IPS-20b (cell line): ENCODE measurements at regions not wholly inside any gene's neighbourhood (a gene's known extent, or its start where the extent isn't known, plus 50 kb on each side); places are given as distances from the start of the nearest gene placed in this dataset.

ENCODE experiments used
- H3K27ac ChIP-seq: one replicate; pipeline ENCODE4 v1.5.1; 2013; ENCODE audit warnings: low read length
- H3K27me3 ChIP-seq: 2 replicates; pipeline ENCODE4 v1.6.1; 2013; ENCODE audit warnings: mild to moderate bottlenecking, low read length, inconsistent platforms; ENCODE audit not compliant: insufficient read depth
- H3K36me3 ChIP-seq: 2 replicates; pipeline ENCODE4 v1.6.1; 2013; ENCODE audit warnings: low read depth, mild to moderate bottlenecking, inconsistent platforms, low read length, moderate library complexity; ENCODE audit not compliant: insufficient read depth
- H3K4me1 ChIP-seq: 2 replicates; pipeline ENCODE4 v1.6.1; 2013; ENCODE audit warnings: mild to moderate bottlenecking, control low read depth, inconsistent platforms, low read length, moderate library complexity; ENCODE audit not compliant: insufficient read depth
- H3K4me3 ChIP-seq: 2 replicates; pipeline ENCODE4 v1.5.1; 2013; ENCODE audit warnings: mild to moderate bottlenecking, low read length, inconsistent platforms
- H3K9ac ChIP-seq: 2 replicates; pipeline ENCODE4 v1.6.1; 2013; ENCODE audit warnings: low read depth, mild to moderate bottlenecking, inconsistent platforms, low read length, moderate library complexity
- H3K9me3 ChIP-seq: 2 replicates; pipeline ENCODE4 v1.6.1; 2013; ENCODE audit warnings: mild to moderate bottlenecking, low read depth, low read length, inconsistent platforms; ENCODE audit not compliant: insufficient read depth

DNA sequence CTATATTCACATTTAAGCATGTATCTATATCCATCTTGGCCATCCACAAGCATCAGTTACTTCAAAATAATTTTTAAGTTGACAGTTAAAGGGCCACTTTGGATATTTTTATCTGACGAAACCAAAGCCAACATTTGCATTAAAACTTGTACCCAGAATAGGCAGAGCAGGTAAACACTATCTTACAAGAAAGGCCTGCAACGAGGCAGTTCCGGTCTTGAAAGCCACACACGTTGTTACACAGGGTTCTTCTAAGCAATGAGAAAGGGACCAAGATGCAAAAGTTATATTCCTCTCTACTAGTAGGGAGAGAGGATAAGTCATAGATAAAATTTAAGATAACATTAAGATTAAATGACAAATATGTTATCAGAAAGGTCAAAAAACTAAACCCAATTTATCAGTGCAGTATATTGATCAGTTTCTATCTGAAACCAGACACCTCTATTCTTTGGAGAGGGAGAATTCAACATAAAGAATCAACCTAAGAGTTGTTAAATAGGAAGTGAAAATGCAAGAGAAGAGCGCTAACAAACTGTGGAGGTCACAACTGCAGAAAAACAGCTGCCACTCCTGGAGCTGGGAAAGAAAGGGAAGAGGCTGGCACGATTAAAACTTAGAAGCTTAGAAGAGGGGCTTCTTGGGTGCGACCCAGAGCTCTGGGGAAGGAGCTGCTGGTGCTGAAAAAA, 701.3 kb downstream of the TNS3 start:
- H3K27ac ChIP-seq: no peak overlapping the region
- no peak overlapping the region for H3K9ac ChIP-seq
- H3K4me1 ChIP-seq: 0 out of 2 replicates have a peak, but pooled peaks cover 2% of the 10 kb centered on the region
- no peak overlapping the region for H3K4me3 ChIP-seq
- no peaks in the 10 kb centered on the region for H3K36me3 ChIP-seq
- no peaks in the 10 kb centered on the region for H3K27me3 ChIP-seq
- H3K9me3 ChIP-seq: no peaks in the 10 kb centered on the region

- no peaks in the 10 kb centered on the region for H3K9me3 ChIP-seq
- no peak overlapping the region for H3K9ac ChIP-seq
- H3K4me1 ChIP-seq: 0 out of 2 replicates have a peak, but pooled peaks cover 2% of the 10 kb centered on the region
- no peak overlapping the region for H3K4me3 ChIP-seq
- no peak overlapping the region for H3K27ac ChIP-seq
- H3K27me3 ChIP-seq: no peaks in the 10 kb centered on the region
- H3K36me3 ChIP-seq: no peaks in the 10 kb centered on the region
Observed at GRCh38 chr7:46879783-46880182, 702.1 kb downstream of the TNS3 start.

DNA sequence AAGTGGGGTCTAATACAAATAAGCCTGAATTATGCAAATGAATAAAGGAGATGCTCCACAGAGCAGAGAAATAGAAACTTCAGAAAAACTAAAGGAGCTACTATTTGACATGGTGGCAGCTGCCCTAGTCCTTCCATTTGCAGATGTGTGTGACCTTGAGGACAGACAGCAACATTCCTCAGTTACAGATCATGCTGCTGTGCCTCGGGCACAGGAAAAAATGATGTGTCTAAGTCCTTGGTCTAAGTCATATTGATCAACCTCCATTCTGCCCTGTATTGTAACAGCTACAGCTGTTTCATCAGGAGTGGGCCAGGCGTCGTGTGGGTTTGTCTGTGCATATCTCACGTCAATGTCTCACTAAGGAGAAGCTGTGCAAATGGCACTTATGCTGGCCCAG, 710.4 kb downstream of the TNS3 start:
- Histone ChIP-seq H3K4me3 (no peak overlapping the region), H3K36me3 (no peaks in the 10 kb centered on the region), H3K9ac (no peak overlapping the region), H3K9me3 (no peaks in the 10 kb centered on the region), H3K27ac (no peak overlapping the region), H3K4me1 (no peaks in the 10 kb centered on the region), H3K27me3 (no peaks in the 10 kb centered on the region)

DNA sequence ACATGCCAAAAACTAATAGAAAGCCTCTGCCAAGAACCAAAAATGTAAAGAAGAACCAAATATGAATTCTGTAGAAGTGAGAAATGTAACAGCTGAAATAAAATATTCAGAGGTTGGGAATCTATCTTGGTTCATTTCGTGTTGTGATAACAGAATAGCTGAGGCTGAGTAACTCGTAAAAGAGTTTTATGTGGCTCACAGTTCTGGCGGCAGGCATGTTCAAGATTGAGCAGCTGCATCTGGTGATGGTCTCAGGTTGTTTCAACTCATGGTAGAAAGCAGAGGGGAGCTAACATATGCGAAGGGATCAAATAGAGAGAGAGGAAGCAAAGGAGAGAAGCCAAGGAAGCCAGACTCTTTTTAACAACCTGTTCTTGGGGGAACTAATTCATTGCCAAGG, 717.2 kb downstream of the TNS3 start:
- no peaks in the 10 kb centered on the region for H3K36me3 ChIP-seq
- H3K27ac ChIP-seq: no peak overlapping the region
- H3K4me3 ChIP-seq: no peak overlapping the region
- H3K9me3 ChIP-seq: no peaks in the 10 kb centered on the region
- no peaks in the 10 kb centered on the region for H3K4me1 ChIP-seq
- no peaks in the 10 kb centered on the region for H3K27me3 ChIP-seq
- H3K9ac ChIP-seq: no peak overlapping the region

DNA sequence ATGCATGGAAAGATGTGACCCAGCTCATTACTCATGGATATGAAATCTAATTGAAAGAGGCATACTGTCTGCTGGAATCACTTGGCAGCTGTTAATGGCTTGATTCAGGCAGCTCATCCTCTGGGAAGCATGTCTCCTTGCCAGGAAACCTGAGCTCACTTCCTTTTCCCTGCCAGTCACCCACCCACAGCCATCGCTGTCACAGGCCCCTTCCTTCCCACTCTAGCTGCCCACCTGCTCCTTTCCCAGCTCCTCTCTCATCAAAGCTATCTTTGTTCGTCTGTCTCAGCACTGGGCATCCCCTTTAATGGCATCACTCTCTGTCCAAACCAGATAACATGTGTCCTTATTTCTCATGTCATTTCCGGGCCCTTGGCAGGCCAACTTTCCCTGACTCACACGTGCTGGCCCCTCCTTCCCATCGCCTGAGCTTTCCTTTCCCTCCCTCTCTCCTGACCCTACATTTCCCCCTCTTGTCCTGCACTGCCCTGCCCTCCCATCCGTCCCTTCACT, 721.9 kb downstream of the TNS3 start:
- Histone ChIP-seq H3K27ac (no peak overlapping the region), H3K4me3 (no peak overlapping the region), H3K9ac (no peak overlapping the region), H3K4me1 (no peaks in the 10 kb centered on the region), H3K36me3 (no peaks in the 10 kb centered on the region), H3K27me3 (no peaks in the 10 kb centered on the region), H3K9me3 (no peaks in the 10 kb centered on the region)

GRCh38 chr7:46855851-46856250, 726.1 kb downstream of the TNS3 start:
- no peak overlapping the region for H3K4me3 ChIP-seq
- no peaks in the 10 kb centered on the region for H3K27me3 ChIP-seq
- no peaks in the 10 kb centered on the region for H3K4me1 ChIP-seq
- no peaks in the 10 kb centered on the region for H3K9me3 ChIP-seq
- H3K27ac ChIP-seq: no peak overlapping the region
- H3K9ac ChIP-seq: no peak overlapping the region
- no peaks in the 10 kb centered on the region for H3K36me3 ChIP-seq

- Histone ChIP-seq H3K27me3 (no peaks in the 10 kb centered on the region), H3K27ac (no peak overlapping the region), H3K9me3 (no peaks in the 10 kb centered on the region)
Observed at GRCh38 chr7:46854958-46855473, 726.9 kb downstream of the TNS3 start.

DNA sequence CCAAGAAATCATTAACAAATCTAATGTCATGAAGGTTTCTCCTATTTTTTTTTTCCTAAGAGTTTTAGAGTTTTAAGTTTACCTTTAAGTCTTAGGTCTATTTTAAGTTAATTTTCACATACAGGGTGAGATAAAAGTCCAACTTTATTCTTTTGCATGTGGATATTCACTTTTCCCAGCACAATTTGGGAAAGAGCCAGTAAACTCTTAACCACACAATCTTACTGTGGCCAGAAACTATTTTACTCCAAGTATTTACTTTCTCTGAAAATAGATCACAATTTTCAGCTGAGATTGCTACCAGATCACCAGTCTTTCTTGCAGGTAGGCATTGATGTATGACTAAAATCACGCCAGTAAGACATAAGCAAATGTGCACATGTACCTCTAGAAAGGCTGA, 728.5 kb downstream of the TNS3 start:
- H3K9me3 ChIP-seq: no peaks in the 10 kb centered on the region
- H3K36me3 ChIP-seq: no peaks in the 10 kb centered on the region
- H3K4me1 ChIP-seq: no peaks in the 10 kb centered on the region
- no peak overlapping the region for H3K27ac ChIP-seq
- no peak overlapping the region for H3K4me3 ChIP-seq
- no peaks in the 10 kb centered on the region for H3K27me3 ChIP-seq
- no peak overlapping the region for H3K9ac ChIP-seq

More at GRCh38 chr7:46854958-46855473, 726.9 kb downstream of the TNS3 start:
- H3K4me1 ChIP-seq: no peaks in the 10 kb centered on the region
- H3K4me3 ChIP-seq: no peak overlapping the region
- no peak overlapping the region for H3K9ac ChIP-seq
- no peaks in the 10 kb centered on the region for H3K36me3 ChIP-seq

- Histone ChIP-seq H3K27me3 (no peaks in the 10 kb centered on the region), H3K27ac (no peak overlapping the region), H3K4me3 (no peak overlapping the region), H3K36me3 (no peaks in the 10 kb centered on the region), H3K9ac (no peak overlapping the region), H3K9me3 (no peaks in the 10 kb centered on the region), H3K4me1 (no peaks in the 10 kb centered on the region)
Observed at GRCh38 chr7:46852795-46853194, 729.1 kb downstream of the TNS3 start.

DNA sequence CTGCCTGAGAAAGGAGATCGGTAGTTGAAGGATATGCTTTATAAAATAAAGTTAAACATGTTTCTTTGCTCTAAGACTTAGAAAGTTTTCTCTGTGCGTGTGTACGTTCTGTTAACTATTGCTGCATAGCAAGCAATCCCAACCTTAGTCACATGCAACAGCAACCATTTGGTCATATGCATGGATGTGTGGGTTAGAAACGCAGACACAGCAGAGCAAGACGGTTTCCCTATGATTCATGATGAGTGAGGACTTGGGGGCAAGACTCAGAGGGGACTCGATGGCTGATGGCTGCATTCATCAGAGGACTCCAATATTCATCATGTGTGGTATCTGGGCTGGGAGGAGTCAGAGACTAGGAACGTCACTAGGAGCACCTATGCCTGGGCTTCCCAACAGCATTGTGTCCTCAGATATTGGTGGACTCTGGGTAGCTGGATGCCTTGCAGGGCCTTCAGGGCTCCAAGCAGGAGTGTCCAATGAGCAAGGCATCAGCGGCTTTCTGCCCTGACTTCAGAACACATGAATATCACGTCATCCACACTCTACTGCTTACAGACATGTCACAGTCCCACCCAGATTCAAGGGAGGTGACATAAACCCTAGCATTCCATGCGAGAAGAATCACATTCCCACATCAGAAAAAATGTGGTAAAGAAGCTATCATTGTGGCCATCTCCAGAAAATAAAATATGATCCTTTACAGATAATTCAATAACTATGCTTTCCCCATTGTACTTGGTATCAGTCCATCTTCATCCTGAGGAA, 731.2 kb downstream of the TNS3 start:
- Histone ChIP-seq H3K9me3 (no peaks in the 10 kb centered on the region), H3K27me3 (no peaks in the 10 kb centered on the region), H3K36me3 (no peaks in the 10 kb centered on the region), H3K27ac (no peak overlapping the region), H3K4me1 (no peaks in the 10 kb centered on the region), H3K9ac (no peak overlapping the region), H3K4me3 (no peak overlapping the region)

GRCh38 chr7:46848944-46849343, 733.0 kb downstream of the TNS3 start:
- Histone ChIP-seq H3K27ac (no peak overlapping the region), H3K4me3 (no peak overlapping the region), H3K9me3 (no peaks in the 10 kb centered on the region), H3K36me3 (no peaks in the 10 kb centered on the region), H3K27me3 (no peaks in the 10 kb centered on the region), H3K4me1 (no peaks in the 10 kb centered on the region), H3K9ac (no peak overlapping the region)

DNA sequence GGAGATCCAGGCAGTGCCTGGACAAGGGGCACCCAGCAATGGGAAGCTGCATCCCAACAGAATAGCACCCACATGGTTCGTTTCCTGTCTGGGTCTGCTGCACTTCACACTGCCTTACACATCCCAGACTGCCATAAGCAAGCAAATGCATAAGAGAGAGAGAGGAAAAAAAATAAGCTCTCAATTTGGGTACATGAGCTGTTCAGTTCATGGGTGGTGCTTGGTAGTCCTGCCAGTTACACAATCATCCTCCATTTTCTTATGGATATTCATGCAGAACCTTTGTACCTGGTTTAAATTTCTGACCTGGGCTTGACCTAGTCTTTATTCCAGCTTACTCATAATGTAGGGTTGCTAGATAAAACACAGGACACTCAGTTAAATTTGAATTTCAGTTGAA, 733.6 kb downstream of the TNS3 start:
- no peak overlapping the region for H3K4me3 ChIP-seq
- H3K9ac ChIP-seq: no peak overlapping the region
- no peaks in the 10 kb centered on the region for H3K36me3 ChIP-seq
- H3K9me3 ChIP-seq: no peaks in the 10 kb centered on the region
- H3K4me1 ChIP-seq: no peaks in the 10 kb centered on the region
- no peaks in the 10 kb centered on the region for H3K27me3 ChIP-seq
- no peak overlapping the region for H3K27ac ChIP-seq
